ENCODE measurements at regions not wholly inside any gene's neighbourhood (a gene's known extent, or its start where the extent isn't known, plus 50 kb on each side); places are given as distances from the start of the nearest gene placed in this dataset.
"Not testable (repeated sequence)": the region's sequence is repeated elsewhere in the genome, so short reads cannot be mapped to it uniquely, and the experiment has no call there.

DNA sequence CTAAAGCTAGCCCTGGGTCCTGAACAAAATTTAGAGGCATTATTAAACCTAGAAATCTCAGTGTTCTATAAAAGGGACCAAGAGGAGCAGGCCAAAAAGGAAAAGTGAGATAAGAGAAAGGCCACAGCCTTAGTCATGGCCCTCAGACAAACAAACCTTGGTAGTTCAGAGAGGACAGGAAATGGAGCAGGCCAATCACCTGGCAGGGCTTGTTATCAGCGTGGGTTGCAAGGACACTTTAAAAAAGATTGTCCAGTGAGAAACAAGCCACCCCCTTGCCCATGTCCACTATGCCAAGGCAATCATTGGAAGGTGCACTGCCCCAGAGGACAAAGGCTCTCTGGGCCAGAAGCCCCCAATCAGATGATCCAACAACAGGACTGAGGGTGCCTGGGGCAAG, 213.3 kb upstream of the CXADR start:
- H3K27me3 ChIP-seq (ENCODE audit: insufficient read depth); DNase-seq (ENCODE audit: low spot score); H2AFZ ChIP-seq; H3K27me3 Mint-ChIP-seq (ENCODE audit: insufficient read depth, low read depth, poor library complexity); H3K4me2 ChIP-seq; H3K4me3 Mint-ChIP-seq; ATAC-seq; H3K4me1 ChIP-seq (ENCODE audit: insufficient read depth); H3K36me3 ChIP-seq (ENCODE audit: insufficient read depth); H3K79me2 ChIP-seq (replicated peaks; ENCODE audit: insufficient read depth); H3K27ac ChIP-seq (ENCODE audit: low read depth); H3K9me2 ChIP-seq (ENCODE audit: insufficient read depth); H3F3A ChIP-seq (replicated peaks; ENCODE audit: low read depth); H3K4me3 ChIP-seq; H4K20me1 ChIP-seq (replicated peaks; ENCODE audit: insufficient read depth); H3K4me1 Mint-ChIP-seq; H3K27ac Mint-ChIP-seq: not testable (repeated sequence)
- Mint-ChIP-seq H3K9me3 (peaks cover 45% of the 10 kb centered on the region), H3K36me3 (ENCODE audit: low read depth) (peaks cover 25% of the 10 kb centered on the region)

DNA sequence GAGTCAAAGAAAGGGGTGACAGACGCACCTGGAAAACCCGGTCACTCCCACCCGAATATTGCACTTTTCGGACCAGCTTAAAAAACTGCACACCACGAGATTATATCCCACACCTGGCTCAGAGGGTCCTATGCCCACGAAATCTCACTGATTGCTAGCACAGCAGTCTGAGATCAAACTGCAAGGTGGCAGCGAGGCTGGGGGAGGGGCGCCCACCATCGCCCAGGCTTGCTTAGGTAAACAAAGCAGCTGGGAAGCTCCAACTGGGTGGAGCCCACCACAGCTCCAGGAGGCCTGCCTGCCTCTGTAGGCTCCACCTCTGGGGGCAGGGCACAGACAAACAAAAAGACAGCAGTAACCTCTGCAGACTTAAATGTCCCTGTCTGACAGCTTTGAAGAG, 185.1 kb upstream of the CXADR start:
- not testable (repeated sequence) for DNase-seq (ENCODE audit: low spot score); H4K20me1 ChIP-seq (replicated peaks; ENCODE audit: insufficient read depth); H3K4me3 Mint-ChIP-seq; H3K27me3 ChIP-seq (ENCODE audit: insufficient read depth); H3K27ac Mint-ChIP-seq; H3K27ac ChIP-seq (ENCODE audit: low read depth); H3K36me3 ChIP-seq (ENCODE audit: insufficient read depth); ATAC-seq; H3K36me3 Mint-ChIP-seq (ENCODE audit: low read depth); H3K79me2 ChIP-seq (replicated peaks; ENCODE audit: insufficient read depth); H3K4me2 ChIP-seq; H3K4me1 Mint-ChIP-seq; H3F3A ChIP-seq (replicated peaks; ENCODE audit: low read depth); H2AFZ ChIP-seq; H3K4me1 ChIP-seq (ENCODE audit: insufficient read depth); H3K27me3 Mint-ChIP-seq (ENCODE audit: insufficient read depth, low read depth, poor library complexity); H3K4me3 ChIP-seq
- H3K9me2 ChIP-seq (ENCODE audit: insufficient read depth) = peaks cover 16% of the 10 kb centered on the region
- peaks cover 19% of the 10 kb centered on the region for H3K9me3 Mint-ChIP-seq

GRCh38 chr21:17334484-17334883, 178.4 kb upstream of the CXADR start:
- no peak for DNase-seq (ENCODE audit: low spot score)
- no peak for ATAC-seq
- H3K4me1 Mint-ChIP-seq = no peaks in the 10 kb centered on the region

More at GRCh38 chr21:17334484-17334883, 178.4 kb upstream of the CXADR start:
- H3K27me3 Mint-ChIP-seq (ENCODE audit: insufficient read depth, low read depth, poor library complexity) = no peaks in the 10 kb centered on the region
- no peak overlapping the region for H3K4me3 Mint-ChIP-seq
- H3K36me3 ChIP-seq (ENCODE audit: insufficient read depth) = no peaks in the 10 kb centered on the region
- H3K4me1 ChIP-seq (ENCODE audit: insufficient read depth) = no peaks in the 10 kb centered on the region
- no peak overlapping the region for H2AFZ ChIP-seq
- H4K20me1 ChIP-seq (replicated peaks; ENCODE audit: insufficient read depth) = no peaks in the 10 kb centered on the region
- H3K4me2 ChIP-seq = no peak overlapping the region
- H3K9me2 ChIP-seq (ENCODE audit: insufficient read depth) = no peaks in the 10 kb centered on the region
- H3K4me3 ChIP-seq = no peak overlapping the region
- no peaks in the 10 kb centered on the region for H3K36me3 Mint-ChIP-seq (ENCODE audit: low read depth)
- no peak overlapping the region for H3K27ac Mint-ChIP-seq
- no peak for TF ChIP-seq JUNB (IDR thresholded peaks at IDR 0.05; ENCODE audit: unreplicated experiment)
- no peak for TF ChIP-seq CREB1 (CRISPR knock-in tag; IDR thresholded peaks at IDR 0.05; ENCODE audit: low read depth)
- TF ChIP-seq POLR2AphosphoS5 (IDR thresholded peaks at IDR 0.05; ENCODE audit: low read depth) = no peak
- TF ChIP-seq NANOG (IDR thresholded peaks at IDR 0.05; ENCODE audit: borderline replicate concordance) = no peak
- TF ChIP-seq, protein P1, sequence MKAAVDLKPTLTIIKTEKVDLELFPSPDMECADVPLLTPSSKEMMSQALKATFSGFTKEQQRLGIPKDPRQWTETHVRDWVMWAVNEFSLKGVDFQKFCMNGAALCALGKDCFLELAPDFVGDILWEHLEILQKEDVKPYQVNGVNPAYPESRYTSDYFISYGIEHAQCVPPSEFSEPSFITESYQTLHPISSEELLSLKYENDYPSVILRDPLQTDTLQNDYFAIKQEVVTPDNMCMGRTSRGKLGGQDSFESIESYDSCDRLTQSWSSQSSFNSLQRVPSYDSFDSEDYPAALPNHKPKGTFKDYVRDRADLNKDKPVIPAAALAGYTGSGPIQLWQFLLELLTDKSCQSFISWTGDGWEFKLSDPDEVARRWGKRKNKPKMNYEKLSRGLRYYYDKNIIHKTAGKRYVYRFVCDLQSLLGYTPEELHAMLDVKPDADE (IDR thresholded peaks at IDR 0.05) = no peak
- no peak for TF ChIP-seq STAT1 (IDR thresholded peaks at IDR 0.05; ENCODE audit: unreplicated experiment)
- TF ChIP-seq ZNF331 (CRISPR knock-in tag; IDR thresholded peaks at IDR 0.05; ENCODE audit: low read depth) = no peak
- TF ChIP-seq EZH2 (IDR thresholded peaks at IDR 0.05; ENCODE audit: low read depth, unreplicated experiment) = no peak
- no peak for TF ChIP-seq REST (IDR thresholded peaks at IDR 0.05; ENCODE audit: unreplicated experiment)
- TF ChIP-seq EZH2phosphoT487 (IDR thresholded peaks at IDR 0.05; ENCODE audit: unreplicated experiment) = no peak
- H3K27ac ChIP-seq (ENCODE audit: low read depth) = no peak overlapping the region
- H3K9me3 Mint-ChIP-seq = no peaks in the 10 kb centered on the region
- H3K27me3 ChIP-seq (ENCODE audit: insufficient read depth) = no peaks in the 10 kb centered on the region
- H3F3A ChIP-seq (replicated peaks; ENCODE audit: low read depth) = no peaks in the 10 kb centered on the region
- H3K79me2 ChIP-seq (replicated peaks; ENCODE audit: insufficient read depth) = no peaks in the 10 kb centered on the region

All from GM23338 (cell line).